ENCODE measurements at regions not wholly inside any gene's neighbourhood (a gene's known extent, or its start where the extent isn't known, plus 50 kb on each side); places are given as distances from the start of the nearest gene placed in this dataset.

DNA sequence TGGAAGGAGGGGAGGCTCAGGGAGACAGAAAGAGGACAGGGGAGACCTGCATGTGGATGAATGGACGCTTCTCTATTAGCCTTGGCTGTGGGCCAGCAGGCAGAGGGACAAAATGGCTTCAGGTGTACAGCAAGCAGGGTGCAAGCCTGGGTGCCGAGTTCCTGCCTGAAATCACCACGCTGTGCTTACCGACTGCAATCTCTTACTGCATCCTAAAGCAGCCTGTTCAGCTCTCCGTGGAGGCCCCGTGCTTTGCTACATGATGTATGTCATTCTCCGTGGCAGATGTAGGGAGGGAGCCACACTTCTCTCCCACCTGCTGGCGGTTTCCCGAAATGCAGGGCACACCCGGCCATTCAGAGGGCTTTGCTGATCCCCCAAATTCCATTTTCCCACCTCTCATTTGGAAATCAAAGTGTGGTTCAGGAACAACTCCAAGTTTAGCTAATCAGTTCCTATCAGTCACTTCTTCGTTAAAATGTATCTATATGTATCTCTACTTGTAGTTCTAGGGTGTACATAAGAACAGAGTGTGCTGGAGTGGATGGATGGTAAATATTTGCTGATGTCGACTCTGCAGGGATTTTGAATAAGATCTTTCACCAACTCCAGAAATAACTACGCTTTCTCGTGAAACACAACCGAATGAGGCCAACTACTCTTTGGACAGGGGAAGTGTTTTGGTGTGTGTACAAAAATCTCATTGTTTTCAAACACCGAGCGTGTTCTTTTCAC is 122.3 kb upstream of the BACE2 start:
- Histone ChIP-seq H3K56ac (ENCODE audit: insufficient read length, low read depth, low read length) (no peak overlapping the region), H2AFZ (ENCODE audit: low read length) (no peak overlapping the region), H2BK12ac (ENCODE audit: insufficient read length, low read depth, low read length) (no peak overlapping the region), H2BK120ac (ENCODE audit: low read depth, low read length, poor library complexity, severe bottlenecking) (no peak overlapping the region), H3K4ac (ENCODE audit: low read depth, low read length) (no peak overlapping the region), H4K8ac (replicated peaks; ENCODE audit: insufficient read length, low read depth, low read length) (no peak overlapping the region), H3T11ph (ENCODE audit: low read length) (no peak overlapping the region), H3K4me1 (ENCODE audit: insufficient read depth, low read length) (no peaks in the 10 kb centered on the region), H2BK15ac (ENCODE audit: low read depth, low read length) (no peak overlapping the region), H2AK5ac (ENCODE audit: insufficient read length, low read length) (no peak overlapping the region), H3K4me2 (ENCODE audit: insufficient read depth, insufficient read length, low read length) (no peak overlapping the region), H4K91ac (ENCODE audit: insufficient read length, low read depth, low read length) (no peak overlapping the region), H3K9me3 (ENCODE audit: control insufficient read depth, low read depth, low read length) (no peaks in the 10 kb centered on the region), H3K9ac (ENCODE audit: extremely low read depth, insufficient read length, low read length) (no peak overlapping the region), H3K79me2 (ENCODE audit: insufficient read depth, low read length) (no peaks in the 10 kb centered on the region), H3K14ac (ENCODE audit: insufficient read depth, low read length) (no peak overlapping the region), H2BK5ac (ENCODE audit: insufficient read length, low read length) (no peak overlapping the region), H4K5ac (ENCODE audit: insufficient read length, low read depth, low read length) (no peak overlapping the region), H4K20me1 (ENCODE audit: control insufficient read depth, insufficient read depth, insufficient read length) (no peaks in the 10 kb centered on the region), H3K27me3 (ENCODE audit: insufficient read depth, low read length) (no peaks in the 10 kb centered on the region), H2BK20ac (ENCODE audit: low read depth, low read length, poor library complexity, severe bottlenecking) (no peak overlapping the region), H3K23ac (ENCODE audit: insufficient read length, low read depth, low read length) (no peak overlapping the region), H3K18ac (ENCODE audit: insufficient read length, low read depth, low read length) (no peak overlapping the region), H3K23me2 (ENCODE audit: insufficient read length, low read depth, low read length, poor library complexity, severe bottlenecking) (no peaks in the 10 kb centered on the region), H3K79me1 (ENCODE audit: insufficient read depth, low read depth, low read length, poor library complexity, severe bottlenecking) (no peaks in the 10 kb centered on the region), H3K27ac (ENCODE audit: insufficient read length, low read depth, low read length) (no peak overlapping the region)
- Mint-ChIP-seq H3K4me3 (peak overlapping the region in 1 of 2 experiments; percentile 12; a peak in 1 of 5 replicates), H3K9me3 (no peaks in the 10 kb centered on the region), H3K27me3 (ENCODE audit: low read depth) (peaks cover 1% of the 10 kb centered on the region), H3K4me1 (peaks cover 10% of the 10 kb centered on the region in 2 experiments), H3K36me3 (ENCODE audit: insufficient read depth in 1 of 3, low read depth in 3 of 3) (no peaks in the 10 kb centered on the region), H3K27ac (0 out of 7 replicates have a peak overlapping the region, but pooled peaks of 1 of the 3 experiments have one; percentile 17)
- WGBS (ENCODE audit: extremely low coverage, insufficient read length, low lambda C conversion rate) = no CpG with 5 or more reads among the region's 17 CpGs
- peak; percentile 60 for DNase-seq
- TF ChIP-seq, protein P1, sequence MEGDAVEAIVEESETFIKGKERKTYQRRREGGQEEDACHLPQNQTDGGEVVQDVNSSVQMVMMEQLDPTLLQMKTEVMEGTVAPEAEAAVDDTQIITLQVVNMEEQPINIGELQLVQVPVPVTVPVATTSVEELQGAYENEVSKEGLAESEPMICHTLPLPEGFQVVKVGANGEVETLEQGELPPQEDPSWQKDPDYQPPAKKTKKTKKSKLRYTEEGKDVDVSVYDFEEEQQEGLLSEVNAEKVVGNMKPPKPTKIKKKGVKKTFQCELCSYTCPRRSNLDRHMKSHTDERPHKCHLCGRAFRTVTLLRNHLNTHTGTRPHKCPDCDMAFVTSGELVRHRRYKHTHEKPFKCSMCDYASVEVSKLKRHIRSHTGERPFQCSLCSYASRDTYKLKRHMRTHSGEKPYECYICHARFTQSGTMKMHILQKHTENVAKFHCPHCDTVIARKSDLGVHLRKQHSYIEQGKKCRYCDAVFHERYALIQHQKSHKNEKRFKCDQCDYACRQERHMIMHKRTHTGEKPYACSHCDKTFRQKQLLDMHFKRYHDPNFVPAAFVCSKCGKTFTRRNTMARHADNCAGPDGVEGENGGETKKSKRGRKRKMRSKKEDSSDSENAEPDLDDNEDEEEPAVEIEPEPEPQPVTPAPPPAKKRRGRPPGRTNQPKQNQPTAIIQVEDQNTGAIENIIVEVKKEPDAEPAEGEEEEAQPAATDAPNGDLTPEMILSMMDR (conservative IDR thresholded peaks at IDR 0.05) = peak; percentile 74

Measured in H9 (cell line).